Left cardiac atrium (tissue), 4 donors: ENCODE measurements at regions not wholly inside any gene's neighbourhood (a gene's known extent, or its start where the extent isn't known, plus 50 kb on each side); places are given as distances from the start of the nearest gene placed in this dataset.

Source experiments
- ATAC-seq, 2 donors: fragments of 200-7000 bp; cut with Tn5 transposase; one replicate each; pipeline ENCODE4 v1.9.1; 2020; ENCODE audit warnings: mild to moderate bottlenecking in 2 of 2, moderate library complexity in 2 of 2
- DNase-seq: peaks from one replicate; pipeline ENCODE4 v3.0.0-alpha.2; 2020
- intact Hi-C, 2 donors: fragments of 100-400 bp; cut with DNase I; formaldehyde crosslinking; loops; one replicate each; pipeline versions ENCODE4 v1.14.1 to v1.15.1; 2022 to 2023
- donor health status: DM: no; HTN: yes; CAD: no.
- donor health status: DM: no; HTN: yes; CAD: no; lungs with severe emphysema.
- donor health status: DM: yes; HTN: yes; CAD: no.
- donor health status: Dilated cardiomyopathy.

DNA sequence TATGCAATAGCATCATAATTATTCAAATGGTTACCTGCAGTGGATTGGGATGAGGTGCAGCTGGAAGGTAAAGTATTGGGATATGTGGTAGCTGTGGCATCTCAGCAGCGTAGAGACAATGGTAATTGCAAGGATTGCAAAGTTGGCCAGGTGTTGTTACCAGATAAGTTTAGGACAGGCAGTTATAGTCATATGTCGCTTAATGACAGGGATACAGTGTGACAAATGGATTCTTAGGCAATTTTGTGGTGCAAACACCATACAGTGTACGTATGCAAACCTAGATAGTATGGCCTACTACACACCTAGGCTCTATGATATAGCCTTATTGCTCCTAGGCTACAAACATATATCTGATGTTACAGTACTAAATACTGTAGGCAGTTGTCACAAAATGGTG, 163.5 kb upstream of the LYZL2 start:
- DNase-seq (no peak), ATAC-seq (no peak)
- intact Hi-C loops: no loop called here

DNA sequence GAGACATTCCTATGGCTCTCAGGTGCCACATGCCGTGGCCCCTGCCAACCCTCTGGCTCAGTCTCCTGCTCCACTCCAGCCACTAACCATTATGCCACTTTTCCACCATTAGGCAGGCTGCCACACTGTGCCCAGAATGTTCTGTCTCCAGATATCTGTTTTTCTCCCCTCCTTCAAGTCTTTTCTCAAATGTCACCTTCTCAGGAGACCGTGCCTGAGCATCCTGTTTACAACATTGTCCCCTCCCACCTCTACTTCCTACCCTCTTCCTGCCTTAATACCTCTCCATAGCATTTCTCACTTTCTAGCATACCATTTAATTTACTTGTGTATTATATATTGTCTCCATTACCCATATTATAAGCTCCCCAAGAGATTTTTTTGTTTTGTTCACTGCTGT, 162.5 kb upstream of the LYZL2 start:
- ATAC-seq: no peak
- intact Hi-C loops: no loop called here
- no peak for DNase-seq

DNA sequence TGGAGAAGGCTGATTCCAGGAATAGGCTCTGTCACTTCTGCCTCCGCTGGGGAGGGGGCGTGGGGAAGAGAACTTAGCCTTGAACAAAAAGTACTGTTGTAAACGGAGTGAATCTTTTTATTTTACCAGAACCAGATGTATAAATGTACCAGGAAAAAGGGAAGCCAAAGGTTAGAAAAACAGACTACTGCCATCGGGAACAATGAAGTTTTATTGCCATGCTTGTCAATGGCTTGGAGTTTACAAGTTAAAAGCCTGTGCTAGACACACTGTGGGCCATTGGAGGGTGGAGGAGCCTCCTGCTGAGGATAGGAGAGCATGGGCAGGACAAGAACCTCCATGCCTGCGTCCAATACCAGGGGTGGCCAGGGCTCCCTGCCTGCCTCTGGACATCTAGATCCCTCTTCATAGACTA, 161.7 kb upstream of the LYZL2 start:
- ATAC-seq (no peak), DNase-seq (no peak)
- intact Hi-C loops: no loop called here

DNA sequence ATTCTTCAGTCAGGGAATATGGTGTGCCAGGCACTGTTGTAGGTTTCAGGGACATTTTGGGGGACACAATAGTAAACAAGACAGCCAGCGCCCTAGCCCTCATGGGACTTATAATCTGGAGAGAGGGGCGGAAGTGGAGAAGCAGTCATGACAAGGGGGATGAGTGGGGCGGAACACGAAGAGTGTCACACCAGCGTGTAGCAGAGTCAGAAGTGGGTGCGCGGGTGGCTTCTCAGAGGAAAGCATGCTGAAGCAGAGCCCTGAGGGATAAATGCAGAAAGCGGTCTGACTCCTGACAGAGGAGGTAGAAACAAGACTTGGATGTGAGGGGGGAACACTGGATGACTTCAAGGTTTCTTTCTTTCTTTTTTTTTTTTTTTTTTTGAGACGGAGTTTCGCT, 160.3 kb upstream of the LYZL2 start:
- ATAC-seq (no peak), DNase-seq (no peak)
- intact Hi-C loops: no loop called here

DNA sequence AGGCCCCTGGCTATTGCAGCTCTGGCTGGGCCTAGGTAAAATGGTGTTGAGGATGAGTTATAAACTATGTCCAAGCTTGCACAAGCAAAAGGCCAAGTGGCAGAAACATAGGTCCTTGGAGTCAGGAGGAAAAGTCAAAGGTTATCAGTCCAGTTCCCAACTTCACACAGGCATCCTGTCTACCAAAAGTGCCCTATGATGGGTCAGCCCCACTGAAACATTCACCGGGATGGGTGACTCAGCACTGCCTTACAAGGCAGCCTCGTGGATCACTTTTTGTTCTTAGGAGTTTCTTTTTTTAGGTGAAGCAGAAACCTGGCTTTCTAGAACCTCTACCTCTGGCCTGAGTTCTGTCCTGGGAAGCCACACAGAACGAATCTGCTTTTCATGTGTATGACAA, 158.8 kb upstream of the LYZL2 start:
- DNase-seq: no peak
- intact Hi-C loops: no loop called here
- no peak for ATAC-seq

DNA sequence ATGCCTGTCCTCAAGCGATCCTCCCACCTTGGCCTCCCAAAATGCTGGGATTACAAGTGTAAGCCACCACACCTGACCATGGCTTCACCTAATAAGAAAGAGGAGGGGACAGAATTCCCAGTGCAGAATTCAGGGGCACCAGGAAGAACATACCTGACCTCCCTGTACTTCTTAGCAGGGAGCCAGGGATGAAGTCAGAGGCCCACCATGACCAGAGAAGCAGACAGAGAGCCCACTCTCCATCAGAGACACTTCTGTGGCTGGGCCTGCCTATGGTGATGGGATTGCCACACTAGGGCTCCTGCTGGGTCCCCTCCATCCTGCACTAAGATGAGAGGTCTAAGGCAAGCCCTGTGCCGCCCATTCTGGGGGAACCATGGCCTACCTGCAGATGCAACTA, 157.4 kb upstream of the LYZL2 start:
- ATAC-seq (no peak), DNase-seq (no peak)
- intact Hi-C loops: no loop called here

DNA sequence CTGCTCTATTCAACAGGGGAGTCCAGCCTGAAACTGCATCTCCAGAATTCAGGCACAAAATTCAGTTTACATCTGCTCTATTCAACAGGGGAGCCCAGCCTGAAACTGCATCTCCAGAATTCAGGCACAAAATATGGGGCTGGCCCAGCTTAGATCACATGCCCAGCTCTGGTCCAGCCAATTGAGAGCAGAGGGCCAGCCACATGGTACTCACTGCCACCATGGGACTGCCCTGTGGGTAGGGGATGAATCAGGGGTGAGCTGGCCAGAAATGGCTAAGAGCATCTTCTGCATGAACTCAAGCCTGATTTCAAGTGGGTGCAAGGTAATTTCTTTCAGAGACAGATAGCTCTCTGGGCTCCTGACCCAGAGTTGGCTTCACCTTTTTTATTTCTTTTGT, 156.6 kb upstream of the LYZL2 start:
- intact Hi-C loops: no loop called here
- no peak for DNase-seq
- no peak for ATAC-seq

DNA sequence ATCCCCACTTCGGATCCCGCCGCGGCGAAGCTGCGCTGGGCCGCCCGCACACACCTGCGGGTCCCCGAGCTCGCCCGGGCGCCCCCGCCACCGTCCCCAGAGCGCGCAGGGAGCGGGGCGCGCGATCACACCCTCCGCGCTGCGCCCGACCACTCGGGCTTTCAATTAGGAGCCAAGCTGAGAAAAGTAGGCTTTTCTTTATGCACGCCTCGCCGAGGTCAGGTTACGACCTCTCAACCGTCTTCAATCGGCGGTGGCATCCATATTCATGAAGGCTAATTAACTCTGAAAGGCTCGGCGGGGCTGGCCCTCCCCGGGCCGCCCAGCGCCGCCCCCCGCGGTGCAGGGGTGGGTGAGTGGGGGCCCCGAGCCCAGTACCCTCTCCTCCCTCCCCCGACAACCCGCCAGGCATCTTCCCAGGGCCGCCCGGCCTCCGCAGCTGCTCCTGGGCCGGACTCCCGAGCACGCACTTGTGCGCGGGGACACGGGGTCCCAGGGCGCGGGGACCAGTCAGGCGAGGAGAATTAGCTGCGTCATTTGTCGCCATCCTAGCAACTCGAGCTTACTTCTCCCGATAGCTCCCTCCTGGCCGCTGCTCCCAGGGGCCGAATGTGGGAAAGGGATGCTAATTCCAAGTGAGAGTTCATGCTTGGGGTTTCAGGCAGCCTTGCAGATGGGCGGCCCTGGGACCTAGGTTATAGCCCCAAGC, 155.5 kb upstream of the LYZL2 start:
- DNase-seq (peak; percentile 89), ATAC-seq (peak; percentile 82 to 87)
- intact Hi-C loops: loop anchor here (2.0 to 5.0 kb wide), 3 partner anchors 246 to 706 kb away; partner anchors contain the start of gene ZNF438 (in 1 of the 2)

DNA sequence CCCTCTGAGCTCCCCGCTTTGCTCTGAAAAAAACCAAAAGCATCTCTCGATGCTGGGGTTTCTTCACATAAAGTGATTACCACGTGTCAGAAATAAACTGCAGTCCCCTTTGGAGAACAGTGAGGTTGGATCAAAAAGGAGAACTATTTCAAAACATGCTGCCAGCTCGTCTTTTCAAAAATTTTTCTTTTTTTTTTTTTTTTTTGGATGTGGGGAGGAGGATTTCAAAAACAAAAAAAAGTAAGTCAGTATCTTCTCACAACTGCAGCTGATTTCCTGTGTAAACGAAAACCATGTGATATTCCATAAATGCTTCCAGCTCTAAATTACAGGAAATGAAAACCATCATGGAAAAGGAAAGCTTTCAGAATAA, 155.0 kb upstream of the LYZL2 start:
- intact Hi-C loops: loop anchor here (2.0 to 5.0 kb wide), 3 partner anchors 246 to 706 kb away; partner anchors contain the start of gene ZNF438 (in 1 of the 2)
- ATAC-seq (peak in 1 of 2 donors; percentile 18), DNase-seq (no peak)

DNA sequence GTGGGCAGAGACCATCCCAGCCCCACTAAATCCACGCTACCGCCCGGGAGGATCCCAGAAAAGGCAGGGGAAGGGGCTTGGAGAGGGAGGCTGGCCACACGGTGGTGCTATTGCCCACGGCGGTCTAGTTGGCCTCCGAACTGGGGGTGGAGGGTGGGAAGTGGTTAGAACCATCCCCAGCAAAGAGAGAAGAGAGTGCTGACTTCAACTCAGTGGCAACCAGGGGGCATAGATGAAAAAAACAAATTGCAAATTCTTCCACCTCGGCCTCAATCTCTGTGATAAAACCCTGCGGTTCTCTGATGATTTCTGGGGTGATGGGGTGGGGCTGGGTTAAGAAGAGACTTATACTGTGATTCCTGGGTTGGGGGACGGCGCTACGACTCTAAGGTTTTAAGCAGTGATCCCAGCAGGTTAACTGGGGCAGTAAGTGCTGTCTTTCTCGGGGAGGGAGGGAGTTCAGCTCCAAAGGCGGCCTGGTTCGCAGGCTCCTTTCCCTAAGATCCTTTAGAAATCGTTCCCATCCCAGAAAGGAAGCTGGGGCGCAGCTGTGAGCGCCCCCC, 154.5 kb upstream of the LYZL2 start:
- DNase-seq (peak; percentile 89), ATAC-seq (peak; percentile 85 to 89)
- intact Hi-C loops: loop anchor here (2.0 to 5.0 kb wide), 3 partner anchors 247 to 707 kb away; partner anchors contain the start of gene ZNF438 (in 1 of the 2)

DNA sequence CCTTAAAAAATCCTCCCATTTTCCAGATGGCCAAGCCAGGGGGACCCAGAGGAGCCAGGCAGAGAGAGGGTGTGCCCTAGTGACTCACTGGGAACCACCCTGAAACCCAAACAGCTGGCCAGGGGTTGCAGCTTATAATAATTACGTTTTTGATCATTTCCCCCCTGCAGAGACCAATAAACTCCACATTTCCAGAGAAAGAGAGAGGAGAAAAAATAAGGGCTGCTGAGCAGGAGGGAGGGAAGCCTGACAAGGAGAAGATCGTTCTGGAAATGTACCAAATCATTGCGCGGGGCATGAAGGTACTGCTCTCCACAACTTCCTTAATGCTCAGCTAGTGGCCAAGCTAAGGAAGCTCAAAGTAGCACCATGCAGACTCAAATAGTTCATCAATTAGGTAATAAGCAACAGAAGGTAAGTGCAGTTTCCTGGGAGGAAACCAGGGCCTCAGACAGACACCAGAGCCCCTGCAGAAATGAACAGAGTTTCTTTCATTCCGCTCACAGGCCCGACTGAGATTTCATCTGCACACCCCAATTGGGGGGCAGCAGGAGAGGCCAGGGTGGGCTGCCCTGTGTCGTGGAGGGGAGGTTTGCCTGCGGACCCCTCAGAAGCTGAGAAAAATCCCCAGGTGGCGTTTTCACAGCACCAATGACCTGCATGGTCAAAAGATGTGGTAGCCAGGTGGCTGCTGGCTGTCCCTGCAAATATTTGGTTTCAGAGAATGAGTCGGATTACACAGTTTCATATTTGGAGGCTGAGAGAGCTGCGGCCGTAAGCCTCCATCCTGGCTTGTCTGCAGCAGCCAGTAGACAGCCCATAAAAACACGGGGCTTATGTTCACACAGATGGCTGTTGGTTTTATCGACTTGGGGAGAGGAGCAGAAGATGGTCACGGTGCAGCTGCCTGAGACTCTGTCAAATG, 153.2 kb upstream of the LYZL2 start:
- intact Hi-C loops: loop anchor here (5.0 kb wide), 1 partner anchor 540 kb away; no protein-coding TSS in a partner anchor
- DNase-seq (peak; percentile 45), ATAC-seq (no peak)

DNA sequence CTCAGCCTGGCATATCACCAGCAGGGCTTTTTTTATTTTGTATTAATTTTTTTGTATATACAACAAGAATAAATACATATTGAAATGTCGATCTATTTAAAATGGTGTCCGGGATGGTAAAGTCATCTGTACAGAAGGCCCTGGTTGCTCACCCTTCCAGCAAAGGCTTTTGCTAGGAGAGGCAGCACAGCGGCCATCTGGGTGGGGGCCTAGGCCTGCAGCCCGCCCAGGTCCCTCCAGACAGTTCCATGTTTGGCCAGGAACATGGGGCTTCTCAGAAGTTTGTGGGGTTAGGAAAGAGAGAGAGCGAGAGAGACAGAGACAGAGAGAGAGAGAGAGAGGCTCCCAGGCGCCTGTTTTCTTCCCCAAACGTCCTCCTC, 152.6 kb upstream of the LYZL2 start:
- ATAC-seq (no peak), DNase-seq (no peak)
- intact Hi-C loops: loop anchor here (5.0 kb wide), 1 partner anchor 540 kb away; no protein-coding TSS in a partner anchor

DNA sequence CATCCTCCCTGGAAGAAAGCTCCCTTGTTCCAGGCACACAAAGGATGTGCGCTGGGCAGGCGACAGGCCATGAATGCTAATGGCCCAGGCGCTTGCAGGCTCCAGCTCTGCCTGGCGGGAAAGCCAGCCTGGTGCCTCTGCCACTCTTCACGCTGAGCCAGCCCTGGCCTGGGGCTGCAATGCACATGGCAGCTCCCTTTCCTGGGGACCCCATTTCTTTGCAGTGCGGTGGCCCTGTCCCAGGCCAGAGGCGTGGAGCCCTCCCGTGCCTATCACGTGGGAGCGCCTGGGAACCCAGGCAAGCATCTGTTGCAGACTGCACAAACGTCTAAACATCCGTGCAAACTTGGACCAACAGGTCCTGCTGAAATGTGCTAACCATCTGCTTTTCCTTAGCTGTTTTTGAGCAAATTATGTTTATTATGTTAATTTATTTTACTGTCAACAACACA, 152.1 kb upstream of the LYZL2 start:
- DNase-seq (no peak), ATAC-seq (no peak)
- intact Hi-C loops: loop anchor here (5.0 kb wide), 1 partner anchor 541 kb away; no protein-coding TSS in a partner anchor

DNA sequence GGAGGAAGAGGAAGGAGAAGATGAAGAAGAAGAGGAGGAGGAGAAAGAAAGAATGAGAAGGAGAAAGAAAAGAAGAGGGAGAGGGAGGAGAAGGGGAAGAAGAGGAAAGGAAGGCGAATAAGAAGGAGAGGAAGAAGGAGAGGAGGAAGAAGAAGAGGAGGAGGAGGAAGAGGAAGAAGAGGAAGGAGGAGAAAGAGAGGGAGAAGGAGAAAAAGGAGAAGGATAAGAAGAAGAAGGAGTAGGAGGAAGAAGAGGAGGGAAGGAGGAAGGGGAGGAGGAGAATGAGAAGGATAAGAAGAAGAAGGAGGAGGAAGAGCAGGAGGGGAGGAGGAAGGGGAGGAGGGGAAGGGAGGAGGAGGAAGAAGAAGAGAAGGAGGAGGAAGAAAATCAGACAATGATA, 149.2 kb upstream of the LYZL2 start:
- intact Hi-C loops: no loop called here
- no peak for ATAC-seq

DNA sequence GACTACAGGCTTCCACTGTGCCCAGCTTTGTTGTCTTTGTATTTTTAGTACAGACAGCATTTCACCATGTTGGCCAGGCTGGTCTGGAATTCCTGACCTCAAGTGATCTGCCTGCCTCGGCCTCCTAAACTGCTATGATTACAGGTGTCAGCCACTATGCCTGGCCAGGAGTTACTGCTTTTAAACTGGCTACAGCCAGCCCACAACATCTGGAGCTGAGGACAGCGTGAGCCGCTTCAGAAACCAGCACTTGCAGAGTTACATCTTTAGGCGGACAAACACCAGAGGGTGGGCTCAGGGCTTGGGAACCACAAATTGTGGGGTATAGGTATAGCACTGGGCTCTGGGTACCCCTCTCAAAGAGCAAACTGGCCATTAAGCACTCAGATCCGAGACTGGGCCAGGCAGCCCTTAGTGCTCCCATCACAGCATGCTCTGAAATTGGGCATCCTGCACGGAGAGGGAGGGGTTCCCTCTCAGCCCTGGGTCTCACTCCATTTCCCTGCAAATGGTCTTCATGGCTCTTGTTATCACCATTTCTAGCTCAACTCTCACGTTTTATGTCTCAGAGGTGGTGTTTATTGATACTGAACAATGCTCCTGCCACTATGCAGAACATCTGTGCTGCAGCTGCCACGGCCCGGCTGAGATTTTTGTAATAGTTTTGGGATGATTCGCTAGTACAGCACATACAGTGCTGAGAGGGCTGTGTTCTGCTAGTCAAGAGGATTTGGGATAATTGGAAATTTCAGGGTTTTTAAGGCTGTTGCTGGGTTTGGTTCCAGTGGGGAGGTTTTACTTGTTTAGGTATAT, 146.4 kb upstream of the LYZL2 start:
- DNase-seq (no peak), ATAC-seq (peak in 1 of 2 donors; percentile 83)
- intact Hi-C loops: no loop called here

More for the DNA sequence above, 149.2 kb upstream of the LYZL2 start:
- no peak for DNase-seq

DNA sequence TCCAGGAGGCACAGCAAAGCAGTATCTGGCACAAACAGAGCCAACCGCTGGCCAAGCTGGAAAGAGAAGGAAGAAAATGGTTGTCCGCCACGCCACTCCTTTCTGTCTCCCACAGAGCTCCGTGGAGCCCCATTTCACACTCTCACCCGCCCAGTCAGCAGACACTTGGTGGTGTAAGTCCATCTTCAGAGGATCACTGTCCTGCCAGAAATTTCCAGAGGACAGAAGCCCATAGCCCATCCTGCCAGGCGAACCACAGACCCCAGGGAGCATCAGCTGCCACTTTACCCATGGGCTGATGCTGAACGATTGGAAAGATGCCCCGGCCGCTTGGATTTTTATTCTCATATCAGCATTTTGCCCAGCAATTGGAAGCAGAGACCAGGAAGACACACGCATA, 144.7 kb upstream of the LYZL2 start:
- DNase-seq (no peak), ATAC-seq (no peak)
- intact Hi-C loops: no loop called here

DNA sequence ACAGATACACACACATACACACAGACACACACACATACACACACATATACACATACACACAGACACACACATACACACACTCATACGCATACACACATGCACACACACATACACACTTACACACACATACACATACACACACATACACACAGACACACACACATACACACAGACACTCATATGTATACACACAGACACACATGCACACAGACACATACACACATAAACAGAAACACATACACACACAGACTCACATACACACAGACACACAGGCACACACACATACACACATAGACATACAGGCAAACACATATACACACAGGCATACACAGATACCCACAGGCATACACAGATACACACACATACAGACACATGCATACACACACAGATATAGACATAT, 143.9 kb upstream of the LYZL2 start:
- ATAC-seq (no peak), DNase-seq (no peak)
- intact Hi-C loops: no loop called here

DNA sequence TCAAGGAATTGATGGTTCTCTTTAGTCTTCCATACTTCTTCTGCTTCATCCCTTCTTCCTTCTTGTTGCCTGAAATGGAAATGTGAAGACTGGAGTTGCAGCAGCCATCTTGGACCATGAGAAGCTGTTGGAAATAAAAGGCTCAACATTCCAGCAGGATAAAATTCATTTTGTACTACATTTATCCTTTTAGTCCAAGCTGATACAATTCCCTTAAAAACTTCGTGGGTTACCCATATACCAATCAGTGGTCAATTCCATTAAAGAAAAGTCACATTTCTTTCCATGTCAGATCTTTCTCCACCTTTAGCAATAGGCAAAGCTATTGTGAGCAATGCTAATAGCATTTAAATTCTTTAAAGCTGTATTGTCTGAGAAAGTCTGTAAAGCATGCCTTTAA, 141.3 kb upstream of the LYZL2 start:
- no peak for DNase-seq
- intact Hi-C loops: no loop called here
- no peak for ATAC-seq

DNA sequence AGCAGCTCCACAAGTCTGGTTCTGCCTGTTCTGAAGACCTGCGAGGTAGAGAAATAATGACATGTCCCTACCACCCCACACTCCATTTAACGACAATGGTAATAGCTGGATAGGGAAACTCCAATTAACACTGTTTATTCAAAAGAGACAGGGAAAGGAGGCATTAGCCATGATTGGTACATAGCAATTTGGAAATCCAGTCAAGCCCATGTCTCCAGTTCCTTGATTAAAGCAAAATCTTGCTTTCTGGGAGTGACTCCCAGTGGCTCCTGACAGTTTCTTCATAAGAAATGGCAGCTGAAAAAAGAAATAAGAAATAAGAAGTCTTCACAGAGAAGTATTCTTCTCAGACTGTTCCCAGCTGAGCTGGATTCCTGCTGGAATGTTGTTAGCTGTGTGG, 140.7 kb upstream of the LYZL2 start:
- intact Hi-C loops: no loop called here
- ATAC-seq (no peak), DNase-seq (no peak)
